ENCODE measurements at regions not wholly inside any gene's neighbourhood (a gene's known extent, or its start where the extent isn't known, plus 50 kb on each side); places are given as distances from the start of the nearest gene placed in this dataset.

- Histone ChIP-seq H3K4me2 (ENCODE audit: insufficient read depth, low read length) (no peak overlapping the region), H3K9me1 (replicated peaks; ENCODE audit: control insufficient read depth, extremely low read depth, insufficient read depth, low read length) (no peaks in the 10 kb centered on the region), H3K79me2 (ENCODE audit: control insufficient read depth, insufficient read depth, low read length) (no peaks in the 10 kb centered on the region), H3K9me3 (replicated peaks; ENCODE audit: control insufficient read depth, insufficient read depth, low read length) (no peaks in the 10 kb centered on the region), H3K4me1 (ENCODE audit: control insufficient read depth, extremely low read depth, insufficient read depth, low read length) (no peaks in the 10 kb centered on the region), H4K20me1 (replicated peaks; ENCODE audit: control insufficient read depth, extremely low read depth, insufficient read depth, low read length) (no peaks in the 10 kb centered on the region), H3K27me3 (ENCODE audit: control insufficient read depth in 2 of 2, insufficient read depth in 2 of 2, low read length in 2 of 2) (peaks cover 1 to 2% of the 10 kb centered on the region in 2 experiments), H3K27ac (ENCODE audit: insufficient read depth, low read depth, low read length) (no peak overlapping the region), H3K4me3 (replicated peaks in 1 of 3; ENCODE audit: insufficient read depth in 1 of 3, low read depth in 1 of 3, low read length in 3 of 3) (no peak overlapping the region), H3K9ac (replicated peaks; ENCODE audit: extremely low read depth, insufficient read depth, low read length) (no peak overlapping the region), H2AFZ (ENCODE audit: low read depth, low read length) (no peak overlapping the region), H3K36me3 (ENCODE audit: control insufficient read depth in 2 of 2, extremely low read depth in 1 of 2, insufficient read depth in 2 of 2, low read length in 2 of 2) (no peaks in the 10 kb centered on the region)
- POLR2A ChIA-PET: no interaction called here
- intact Hi-C loops (cut with micrococcal nuclease): no loop called here
- no peak for DNase-seq (ENCODE audit: low read depth, low spot score)
- BruUV-seq (replicated peaks): no TSS peak
- no peak for FAIRE-seq
- TF ChIP-seq EZH2 (IDR thresholded peaks at IDR 0.05; ENCODE audit: borderline replicate concordance, low read depth, low read length, severe bottlenecking) (no peak), GATA2 (IDR thresholded peaks at IDR 0.05; ENCODE audit: insufficient read depth, insufficient read length, low read depth, low read length) (no peak), MYC (IDR thresholded peaks at IDR 0.05; ENCODE audit: low read depth, low read length) (no peak), JUN (IDR thresholded peaks at IDR 0.05; ENCODE audit: borderline replicate concordance, insufficient read depth, insufficient read length, low read depth) (no peak), MAX (IDR thresholded peaks at IDR 0.05; ENCODE audit: insufficient read depth, insufficient read length) (no peak)
- CTCF ChIA-PET: no interaction called here
- dilution Hi-C loops (cut with MboI; ENCODE audit: extremely low pct_ligation_motif_present, low sequenced_read_pairs): no loop called here
Observed at GRCh38 chr5:124262991-124263571, 483.4 kb downstream of the ZNF608 start.

DNA sequence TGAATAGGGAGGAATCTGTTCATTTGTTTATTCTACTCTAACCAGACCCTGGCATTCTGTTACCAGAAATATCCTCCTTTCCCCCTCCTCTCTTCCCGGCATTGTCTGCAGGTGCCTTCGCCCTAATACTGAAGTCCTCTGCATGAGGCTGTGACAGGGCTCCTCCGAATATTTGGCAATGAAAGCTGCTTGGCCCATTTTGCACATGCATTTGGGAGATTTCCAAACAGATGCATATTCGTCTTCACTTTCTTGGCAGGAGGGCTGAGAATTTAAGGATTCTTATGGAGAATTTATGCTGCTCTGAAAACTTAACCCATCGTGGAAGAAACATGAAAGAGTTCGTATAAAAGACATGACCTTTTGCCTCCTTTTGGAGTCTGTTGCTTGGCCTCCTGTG lies 484.0 kb downstream of the ZNF608 start:
- no peaks in the 10 kb centered on the region for H3K9me1 ChIP-seq (replicated peaks; ENCODE audit: control insufficient read depth, extremely low read depth, insufficient read depth, low read length)
- DNase-seq (ENCODE audit: low read depth, low spot score): no peak
- no peak overlapping the region for H3K4me2 ChIP-seq (ENCODE audit: insufficient read depth, low read length)
- FAIRE-seq: no peak
- intact Hi-C loops (cut with micrococcal nuclease) (no loop called here), dilution Hi-C loops (cut with MboI; ENCODE audit: extremely low pct_ligation_motif_present, low sequenced_read_pairs) (no loop called here)
- H3K27me3 ChIP-seq (ENCODE audit: control insufficient read depth in 2 of 2, insufficient read depth in 2 of 2, low read length in 2 of 2): peaks cover 1 to 2% of the 10 kb centered on the region in 2 experiments
- H3K79me2 ChIP-seq (ENCODE audit: control insufficient read depth, insufficient read depth, low read length): no peaks in the 10 kb centered on the region
- ChIA-PET POLR2A (no interaction called here), CTCF (no interaction called here)
- no peak overlapping the region for H3K9ac ChIP-seq (replicated peaks; ENCODE audit: extremely low read depth, insufficient read depth, low read length)
- no peaks in the 10 kb centered on the region for H3K4me1 ChIP-seq (ENCODE audit: control insufficient read depth, extremely low read depth, insufficient read depth, low read length)
- H2AFZ ChIP-seq (ENCODE audit: low read depth, low read length): no peak overlapping the region
- H3K36me3 ChIP-seq (ENCODE audit: control insufficient read depth in 2 of 2, extremely low read depth in 1 of 2, insufficient read depth in 2 of 2, low read length in 2 of 2): no peaks in the 10 kb centered on the region
- no peaks in the 10 kb centered on the region for H4K20me1 ChIP-seq (replicated peaks; ENCODE audit: control insufficient read depth, extremely low read depth, insufficient read depth, low read length)
- no peak overlapping the region for H3K4me3 ChIP-seq (replicated peaks in 1 of 3; ENCODE audit: insufficient read depth in 1 of 3, low read depth in 1 of 3, low read length in 3 of 3)
- no peak overlapping the region for H3K27ac ChIP-seq (ENCODE audit: insufficient read depth, low read depth, low read length)
- BruUV-seq (replicated peaks): no TSS peak
- TF ChIP-seq POLR2AphosphoS5 (IDR thresholded peaks at IDR 0.05; ENCODE audit: insufficient read depth, low read depth, low read length) (no peak), EZH2 (IDR thresholded peaks at IDR 0.05; ENCODE audit: borderline replicate concordance, low read depth, low read length, severe bottlenecking) (no peak), JUN (IDR thresholded peaks at IDR 0.05; ENCODE audit: borderline replicate concordance, insufficient read depth, insufficient read length, low read depth) (no peak), GATA2 (IDR thresholded peaks at IDR 0.05; ENCODE audit: insufficient read depth, insufficient read length, low read depth, low read length) (no peak), FOS (IDR thresholded peaks at IDR 0.05; ENCODE audit: borderline replicate concordance, insufficient read depth, low read length) (no peak), POLR2A (IDR thresholded peaks at IDR 0.05; ENCODE audit: low read depth, low read length) (no peak), MAX (IDR thresholded peaks at IDR 0.05; ENCODE audit: insufficient read depth, insufficient read length) (no peak), MYC (IDR thresholded peaks at IDR 0.05; ENCODE audit: low read depth, low read length) (no peak)
- TF ChIP-seq, protein P1, sequence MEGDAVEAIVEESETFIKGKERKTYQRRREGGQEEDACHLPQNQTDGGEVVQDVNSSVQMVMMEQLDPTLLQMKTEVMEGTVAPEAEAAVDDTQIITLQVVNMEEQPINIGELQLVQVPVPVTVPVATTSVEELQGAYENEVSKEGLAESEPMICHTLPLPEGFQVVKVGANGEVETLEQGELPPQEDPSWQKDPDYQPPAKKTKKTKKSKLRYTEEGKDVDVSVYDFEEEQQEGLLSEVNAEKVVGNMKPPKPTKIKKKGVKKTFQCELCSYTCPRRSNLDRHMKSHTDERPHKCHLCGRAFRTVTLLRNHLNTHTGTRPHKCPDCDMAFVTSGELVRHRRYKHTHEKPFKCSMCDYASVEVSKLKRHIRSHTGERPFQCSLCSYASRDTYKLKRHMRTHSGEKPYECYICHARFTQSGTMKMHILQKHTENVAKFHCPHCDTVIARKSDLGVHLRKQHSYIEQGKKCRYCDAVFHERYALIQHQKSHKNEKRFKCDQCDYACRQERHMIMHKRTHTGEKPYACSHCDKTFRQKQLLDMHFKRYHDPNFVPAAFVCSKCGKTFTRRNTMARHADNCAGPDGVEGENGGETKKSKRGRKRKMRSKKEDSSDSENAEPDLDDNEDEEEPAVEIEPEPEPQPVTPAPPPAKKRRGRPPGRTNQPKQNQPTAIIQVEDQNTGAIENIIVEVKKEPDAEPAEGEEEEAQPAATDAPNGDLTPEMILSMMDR (IDR thresholded peaks at IDR 0.05; ENCODE audit: extremely low read depth in 1 of 2, insufficient read depth in 1 of 2, low read depth in 1 of 2, low read length in 2 of 2): no peak
- no peaks in the 10 kb centered on the region for H3K9me3 ChIP-seq (replicated peaks; ENCODE audit: control insufficient read depth, insufficient read depth, low read length)

All from endothelial cell of umbilical vein (primary cell).